HCT116 (cell line): ENCODE measurements at regions not wholly inside any gene's neighbourhood (a gene's known extent, or its start where the extent isn't known, plus 50 kb on each side); places are given as distances from the start of the nearest gene placed in this dataset.

Experiments
- ATAC-seq: fragments of 200-7000 bp; cut with Tn5 transposase; 2 replicates; pipeline ENCODE4 v1.9.1; 2020; ENCODE audit warnings: mild to moderate bottlenecking, moderate library complexity
- BruUV-seq: library from RNA; stranded (reverse); fragments of 400-500 nt; replicated peaks from 2 replicates; lab custom pipeline; 2021; lab: Mats Ljungman, UMichigan
- CTCF ChIA-PET: fragments of 300-600 bp; sonication (Branson Sonifier 250); formaldehyde crosslinking; loops from one replicate; lab custom pipeline; 2021; ENCODE audit warnings: antibody characterized with exemption; lab: Charles Lee
- POLR2A ChIA-PET: fragments of 300-600, 350-600 bp; sonication (Branson Sonifier 250); formaldehyde crosslinking; loops from one replicate; lab custom pipeline; 2021; ENCODE audit warnings: antibody characterized with exemption; lab: Charles Lee
- RAD21 ChIA-PET, 2 experiments: fragments of 300-600 bp; sonication (Branson Sonifier 250); formaldehyde crosslinking; loops; one replicate each; lab custom pipeline; 2023; ENCODE audit warnings: low total read pairs in 2 of 2; ENCODE audit not compliant: uncharacterized antibody in 2 of 2, unreplicated experiment in 2 of 2, low non-redundant PET in 1 of 2; lab: Charles Lee
- DNase-seq: peaks from one replicate; pipeline ENCODE4 v3.0.0-alpha.2; 2010; ENCODE audit warnings: low read depth, low spot score
- H2AFZ ChIP-seq: fragments of 200-600 bp; shearing (Covaris generic), sonication (generic); 2 replicates; pipeline ENCODE4 v1.6.1; 2017; ENCODE audit warnings: low read depth, mixed run types, mixed read lengths, antibody characterized with exemption, low read length; ENCODE audit not compliant: poor library complexity, severe bottlenecking
- H3K27ac ChIP-seq: 2 replicates; pipeline ENCODE4 v1.5.1; 2012; ENCODE audit warnings: low read depth, low read length
- H3K27me3 ChIP-seq: fragments of 200-600 bp; sonication (generic); 2 replicates; pipeline ENCODE4 v1.6.1; 2016; ENCODE audit warnings: mixed run types, low read length, mixed read lengths; ENCODE audit not compliant: insufficient read depth
- H3K36me3 ChIP-seq, 2 experiments: fragments of 200-500 bp in 1 of 2; fragments of 200-600 bp in 1 of 2; sonication (Bioruptor generic) in 1 of 2; sonication (generic) in 1 of 2; 2 replicates each; pipeline versions ENCODE4 v1.5.1 to v1.6.1; 2014 to 2016; ENCODE audit warnings: low read length in 2 of 2, inconsistent platforms in 1 of 2, mixed read lengths in 1 of 2, mixed run types in 1 of 2; ENCODE audit not compliant: insufficient read depth in 2 of 2, control insufficient read depth in 1 of 2
- H3K4me1 ChIP-seq, 2 experiments: fragments of 200-600 bp in 1 of 2; sonication (generic) in 1 of 2; 2 replicates each; pipeline versions ENCODE4 v1.5.1 to v1.6.1; 2012 to 2017; ENCODE audit warnings: low read length in 2 of 2, inconsistent platforms in 1 of 2, mild to moderate bottlenecking in 1 of 2, mixed read lengths in 1 of 2, mixed run types in 1 of 2, moderate library complexity in 1 of 2; ENCODE audit not compliant: insufficient read depth in 2 of 2, control insufficient read depth in 1 of 2
- H3K4me2 ChIP-seq: fragments of 200-600 bp; sonication (generic); 2 replicates; pipeline ENCODE4 v1.6.1; 2017; ENCODE audit warnings: mixed run types, low read length, mixed read lengths
- H3K4me3 ChIP-seq, 2 experiments: fragments of 200-600 bp in 1 of 2; sonication (generic) in 1 of 2; replicated peaks in 1 of 2; 2 replicates each; pipeline ENCODE4 v1.5.1; 2011 to 2016; ENCODE audit warnings: low read length in 2 of 2, control low read depth in 1 of 2, low read depth in 1 of 2, mild to moderate bottlenecking in 1 of 2, mixed read lengths in 1 of 2, mixed run types in 1 of 2
- H3K79me2 ChIP-seq: fragments of 200-600 bp; sonication (generic); 2 replicates; pipeline ENCODE4 v1.6.1; 2017; ENCODE audit warnings: mild to moderate bottlenecking, mixed run types, low read length, moderate library complexity, mixed read lengths; ENCODE audit not compliant: insufficient read depth
- H3K9ac ChIP-seq: fragments of 200-600 bp; sonication (generic); 2 replicates; pipeline ENCODE4 v1.6.1; 2016; ENCODE audit warnings: low read length, mixed read lengths
- H3K9me2 ChIP-seq: fragments of 200-600 bp; sonication (generic), shearing (Covaris generic); 2 replicates; pipeline ENCODE4 v1.6.1; 2017; ENCODE audit warnings: mixed run types, mild to moderate bottlenecking, moderate library complexity; ENCODE audit not compliant: insufficient read depth
- H3K9me3 ChIP-seq, 2 experiments: fragments of 200-500 bp in 1 of 2; fragments of 200-600 bp in 1 of 2; sonication (Bioruptor generic) in 1 of 2; sonication (generic) in 1 of 2; 2 replicates each; pipeline ENCODE4 v1.6.1; 2014 to 2017; ENCODE audit warnings: low read length in 2 of 2, mixed read lengths in 2 of 2, inconsistent platforms in 1 of 2, low read depth in 1 of 2, mild to moderate bottlenecking in 1 of 2, mixed run types in 1 of 2, moderate library complexity in 1 of 2; ENCODE audit not compliant: control insufficient read depth in 1 of 2, insufficient read depth in 1 of 2
- H4K20me1 ChIP-seq: fragments of 200-600 bp; sonication (generic), shearing (Covaris generic); 2 replicates; pipeline ENCODE4 v1.6.1; 2017; ENCODE audit warnings: mixed run types, mild to moderate bottlenecking, moderate library complexity; ENCODE audit not compliant: insufficient read depth
- ELF1 ChIP-seq: IDR thresholded peaks from 2 replicates; pipeline ENCODE4 v1.6.1; 2012; ENCODE audit warnings: low read depth, borderline replicate concordance
- EZH2 ChIP-seq: fragments of 200-600 bp; sonication (generic); IDR thresholded peaks from 2 replicates; pipeline ENCODE4 v1.6.1; 2017; ENCODE audit warnings: antibody characterized with exemption, mixed run types
- FOSL1 ChIP-seq: IDR thresholded peaks from 2 replicates; pipeline ENCODE4 v1.6.1; 2012; ENCODE audit warnings: low read depth
- POLR2AphosphoS5 ChIP-seq: IDR thresholded peaks from 2 replicates; pipeline ENCODE4 v1.6.1; 2011; ENCODE audit warnings: mild to moderate bottlenecking, low read depth, low read length, moderate library complexity
- RAD21 ChIP-seq: IDR thresholded peaks from 2 replicates; pipeline ENCODE4 v1.6.1; 2012; ENCODE audit warnings: low read depth, mild to moderate bottlenecking
- SIN3A ChIP-seq: IDR thresholded peaks from 2 replicates; pipeline ENCODE4 v1.6.1; 2012; ENCODE audit warnings: low read depth
- ZFX ChIP-seq: fragments of 450-650 bp; IDR thresholded peaks from 2 replicates; pipeline ENCODE4 v1.6.1; 2017
- intact Hi-C: fragments of 100-400 bp; cut with micrococcal nuclease; formaldehyde crosslinking; loops from 2 replicates; pipeline ENCODE4 v1.10.0; 2022
- TF ChIP-seq, protein P1 (sequence below): IDR thresholded peaks from 2 replicates; pipeline ENCODE4 v1.6.1; 2011; ENCODE audit warnings: mild to moderate bottlenecking, low read length, moderate library complexity; ENCODE audit not compliant: insufficient replicate concordance; ENCODE audit errors: extremely low read depth
- TF ChIP-seq, protein P2 (sequence below): IDR thresholded peaks from 2 replicates; pipeline ENCODE4 v1.6.1; 2012; ENCODE audit warnings: low read depth
- TF ChIP-seq, protein P3 (sequence below): IDR thresholded peaks from 2 replicates; pipeline ENCODE4 v1.6.1; 2012

DNA sequence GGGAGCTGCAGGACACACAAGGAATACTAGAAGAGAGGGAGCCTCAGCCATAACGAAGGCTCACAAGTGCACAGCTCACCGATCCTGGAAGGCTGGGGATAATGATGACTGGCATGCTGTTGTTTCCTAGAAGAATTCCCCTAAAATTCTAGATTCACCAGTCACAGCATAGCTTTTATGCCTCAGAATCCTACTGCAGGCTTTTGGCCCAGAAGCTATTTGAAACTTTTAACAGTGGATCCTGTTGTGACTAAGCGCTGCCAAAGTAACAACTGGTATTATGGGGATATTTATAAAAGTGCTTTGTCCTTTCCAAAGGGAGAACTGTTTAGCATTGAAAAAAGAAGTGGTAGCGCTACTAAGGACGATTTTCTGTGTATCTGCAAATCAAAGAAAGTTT is 214.1 kb upstream of the PELI2 start (continued):
- TF ChIP-seq POLR2AphosphoS5: no peak
- TF ChIP-seq ZFX: no peak
- TF ChIP-seq FOSL1: no peak

DNA sequence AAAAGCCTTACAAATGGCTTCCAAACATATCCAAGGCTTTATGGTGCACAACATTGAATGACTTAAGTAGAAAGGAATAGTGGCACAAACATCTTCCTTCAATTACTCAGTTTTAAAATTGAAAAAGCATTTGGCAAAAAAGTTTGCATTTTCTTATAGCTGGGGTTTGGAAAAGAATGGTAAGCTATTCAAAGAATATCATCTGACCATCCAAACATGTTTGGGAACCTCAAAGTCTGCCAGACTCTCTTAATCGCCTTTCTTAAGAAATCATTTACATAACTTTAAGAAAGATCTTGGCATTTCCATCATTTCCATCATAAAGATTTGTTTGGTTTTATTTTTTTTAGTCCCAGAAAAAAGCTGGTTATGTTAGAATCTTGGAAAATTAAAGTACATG is 210.1 kb upstream of the PELI2 start:
- no TSS peak for BruUV-seq
- no peaks in the 10 kb centered on the region for H3K9me2 ChIP-seq
- ATAC-seq: no peak
- no peak overlapping the region for H3K4me2 ChIP-seq
- no peak overlapping the region for H3K4me3 ChIP-seq
- H3K9ac ChIP-seq: no peak overlapping the region
- intact Hi-C loops: no loop called here
- no peaks in the 10 kb centered on the region for H3K4me1 ChIP-seq
- no peaks in the 10 kb centered on the region for H3K9me3 ChIP-seq
- no peak for DNase-seq
- TF ChIP-seq, protein P1, sequence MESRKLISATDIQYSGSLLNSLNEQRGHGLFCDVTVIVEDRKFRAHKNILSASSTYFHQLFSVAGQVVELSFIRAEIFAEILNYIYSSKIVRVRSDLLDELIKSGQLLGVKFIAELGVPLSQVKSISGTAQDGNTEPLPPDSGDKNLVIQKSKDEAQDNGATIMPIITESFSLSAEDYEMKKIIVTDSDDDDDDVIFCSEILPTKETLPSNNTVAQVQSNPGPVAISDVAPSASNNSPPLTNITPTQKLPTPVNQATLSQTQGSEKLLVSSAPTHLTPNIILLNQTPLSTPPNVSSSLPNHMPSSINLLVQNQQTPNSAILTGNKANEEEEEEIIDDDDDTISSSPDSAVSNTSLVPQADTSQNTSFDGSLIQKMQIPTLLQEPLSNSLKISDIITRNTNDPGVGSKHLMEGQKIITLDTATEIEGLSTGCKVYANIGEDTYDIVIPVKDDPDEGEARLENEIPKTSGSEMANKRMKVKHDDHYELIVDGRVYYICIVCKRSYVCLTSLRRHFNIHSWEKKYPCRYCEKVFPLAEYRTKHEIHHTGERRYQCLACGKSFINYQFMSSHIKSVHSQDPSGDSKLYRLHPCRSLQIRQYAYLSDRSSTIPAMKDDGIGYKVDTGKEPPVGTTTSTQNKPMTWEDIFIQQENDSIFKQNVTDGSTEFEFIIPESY: no peak
- TF ChIP-seq RAD21 (no peak), ELF1 (no peak), SIN3A (no peak), FOSL1 (no peak), EZH2 (no peak)
- TF ChIP-seq, protein P2, sequence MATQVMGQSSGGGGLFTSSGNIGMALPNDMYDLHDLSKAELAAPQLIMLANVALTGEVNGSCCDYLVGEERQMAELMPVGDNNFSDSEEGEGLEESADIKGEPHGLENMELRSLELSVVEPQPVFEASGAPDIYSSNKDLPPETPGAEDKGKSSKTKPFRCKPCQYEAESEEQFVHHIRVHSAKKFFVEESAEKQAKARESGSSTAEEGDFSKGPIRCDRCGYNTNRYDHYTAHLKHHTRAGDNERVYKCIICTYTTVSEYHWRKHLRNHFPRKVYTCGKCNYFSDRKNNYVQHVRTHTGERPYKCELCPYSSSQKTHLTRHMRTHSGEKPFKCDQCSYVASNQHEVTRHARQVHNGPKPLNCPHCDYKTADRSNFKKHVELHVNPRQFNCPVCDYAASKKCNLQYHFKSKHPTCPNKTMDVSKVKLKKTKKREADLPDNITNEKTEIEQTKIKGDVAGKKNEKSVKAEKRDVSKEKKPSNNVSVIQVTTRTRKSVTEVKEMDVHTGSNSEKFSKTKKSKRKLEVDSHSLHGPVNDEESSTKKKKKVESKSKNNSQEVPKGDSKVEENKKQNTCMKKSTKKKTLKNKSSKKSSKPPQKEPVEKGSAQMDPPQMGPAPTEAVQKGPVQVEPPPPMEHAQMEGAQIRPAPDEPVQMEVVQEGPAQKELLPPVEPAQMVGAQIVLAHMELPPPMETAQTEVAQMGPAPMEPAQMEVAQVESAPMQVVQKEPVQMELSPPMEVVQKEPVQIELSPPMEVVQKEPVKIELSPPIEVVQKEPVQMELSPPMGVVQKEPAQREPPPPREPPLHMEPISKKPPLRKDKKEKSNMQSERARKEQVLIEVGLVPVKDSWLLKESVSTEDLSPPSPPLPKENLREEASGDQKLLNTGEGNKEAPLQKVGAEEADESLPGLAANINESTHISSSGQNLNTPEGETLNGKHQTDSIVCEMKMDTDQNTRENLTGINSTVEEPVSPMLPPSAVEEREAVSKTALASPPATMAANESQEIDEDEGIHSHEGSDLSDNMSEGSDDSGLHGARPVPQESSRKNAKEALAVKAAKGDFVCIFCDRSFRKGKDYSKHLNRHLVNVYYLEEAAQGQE: no peak
- TF ChIP-seq, protein P3, sequence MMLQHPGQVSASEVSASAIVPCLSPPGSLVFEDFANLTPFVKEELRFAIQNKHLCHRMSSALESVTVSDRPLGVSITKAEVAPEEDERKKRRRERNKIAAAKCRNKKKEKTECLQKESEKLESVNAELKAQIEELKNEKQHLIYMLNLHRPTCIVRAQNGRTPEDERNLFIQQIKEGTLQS: no peak
- TF ChIP-seq, all 23 proteins: peak for 0
- no peaks in the 10 kb centered on the region for H4K20me1 ChIP-seq
- no peak overlapping the region for H3K27ac ChIP-seq
- H2AFZ ChIP-seq: no peak overlapping the region
- CTCF ChIA-PET: no interaction called here
- peaks cover 11% of the 10 kb centered on the region; the same call in 1 of the 2 replicates for H3K27me3 ChIP-seq
- RAD21 ChIA-PET: no interaction called here
- H3K79me2 ChIP-seq: no peaks in the 10 kb centered on the region
- no peaks in the 10 kb centered on the region for H3K36me3 ChIP-seq
- POLR2A ChIA-PET: no interaction called here
